Esophagus (tissue), 2 donors: ENCODE measurements at regions not wholly inside any gene's neighbourhood (a gene's known extent, or its start where the extent isn't known, plus 50 kb on each side); places are given as distances from the start of the nearest gene placed in this dataset.

Experiments
- H3K27ac ChIP-seq, 2 donors: one replicate each; pipeline ENCODE4 v1.5.1; 2013; ENCODE audit warnings: low read depth in 2 of 2, mild to moderate bottlenecking in 2 of 2, inconsistent platforms in 1 of 2, low read length in 1 of 2, moderate library complexity in 1 of 2
- H3K27me3 ChIP-seq, 2 donors: one replicate each; pipeline ENCODE4 v1.6.1; 2013; ENCODE audit warnings: low read length in 2 of 2, control low read depth in 1 of 2, mild to moderate bottlenecking in 1 of 2; ENCODE audit not compliant: insufficient read depth in 2 of 2, control insufficient read depth in 1 of 2
- H3K36me3 ChIP-seq, 2 donors: one replicate each; pipeline ENCODE4 v1.6.1; 2013; ENCODE audit warnings: low read length in 1 of 2; ENCODE audit not compliant: control insufficient read depth in 2 of 2, insufficient read depth in 2 of 2
- H3K4me1 ChIP-seq, 2 donors: one replicate each; pipeline ENCODE4 v1.6.1; 2013; ENCODE audit warnings: low read length in 1 of 2; ENCODE audit not compliant: control insufficient read depth in 2 of 2, insufficient read depth in 2 of 2
- H3K4me3 ChIP-seq, 2 donors: one replicate each; pipeline ENCODE4 v1.5.1; 2013; ENCODE audit warnings: low read length in 2 of 2, mild to moderate bottlenecking in 2 of 2, low read depth in 1 of 2, moderate library complexity in 1 of 2
- H3K9me3 ChIP-seq, 2 donors: one replicate each; pipeline ENCODE4 v1.6.1; 2013; ENCODE audit warnings: mild to moderate bottlenecking in 2 of 2, low read depth in 1 of 2, low read length in 1 of 2, moderate library complexity in 1 of 2; ENCODE audit not compliant: control insufficient read depth in 2 of 2, insufficient read depth in 1 of 2
- WGBS, 2 donors: extraction: QIAGEN DNeasy Blood & Tissue Kit; methylation state at CpG; one replicate each; pipeline ENCODE4 v1.1.7; 2013; 5-methylcytosine and 5-hydroxymethylcytosine counted together
- donor health status: healthy with polysubstance abuse.
- donor health status: Bipolar disorder and iron deficiency.

DNA sequence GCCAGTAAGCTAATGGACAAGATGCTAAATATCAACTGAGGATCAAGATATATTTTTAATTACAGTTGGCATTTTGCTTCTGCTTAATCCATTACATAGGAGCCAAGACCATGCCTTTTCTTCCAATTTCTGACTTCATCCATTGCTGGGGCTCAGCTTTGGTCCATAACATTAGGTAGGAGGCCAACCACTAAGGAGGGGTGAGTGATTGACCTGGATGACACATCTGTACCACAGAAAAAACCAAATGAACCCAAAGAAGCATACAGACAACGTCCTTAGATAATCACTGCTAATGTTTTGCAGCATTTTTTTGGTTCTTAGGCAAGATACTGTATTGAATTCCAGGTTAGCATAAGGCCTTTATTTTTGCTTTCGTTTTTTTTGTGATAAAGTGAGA is 353.2 kb upstream of the KCNH8 start:
- Histone ChIP-seq H3K27me3 (no peaks in the 10 kb centered on the region), H3K27ac (no peak overlapping the region), H3K36me3 (no peaks in the 10 kb centered on the region), H3K9me3 (no peaks in the 10 kb centered on the region), H3K4me3 (no peak overlapping the region), H3K4me1 (no peaks in the 10 kb centered on the region)
- WGBS, 2 donors: 32 to 41% methylated on average over 2 of the region's 2 CpGs

- no peaks in the 10 kb centered on the region for H3K9me3 ChIP-seq
- no peak overlapping the region for H3K4me3 ChIP-seq
- 79 to 85% methylated on average over 10 of the region's 10 CpGs for WGBS, 2 donors
- no peaks in the 10 kb centered on the region for H3K27me3 ChIP-seq
- no peaks in the 10 kb centered on the region for H3K36me3 ChIP-seq
- no peaks in the 10 kb centered on the region for H3K4me1 ChIP-seq
- no peak overlapping the region for H3K27ac ChIP-seq
These were observed 356.6 kb upstream of the KCNH8 start for GRCh38 chr3:18791752-18792151.

- Histone ChIP-seq H3K4me3 (no peak overlapping the region), H3K36me3 (no peaks in the 10 kb centered on the region), H3K27ac (no peak overlapping the region)
These were observed 357.1 kb upstream of the KCNH8 start for GRCh38 chr3:18791182-18791581.

GRCh38 chr3:18790384-18790783 is 357.9 kb upstream of the KCNH8 start:
- H3K4me3 ChIP-seq: no peak overlapping the region
- H3K4me1 ChIP-seq: no peaks in the 10 kb centered on the region
- H3K27me3 ChIP-seq: no peaks in the 10 kb centered on the region
- no peak overlapping the region for H3K27ac ChIP-seq
- 66 to 71% methylated on average over 2 of the region's 2 CpGs for WGBS, 2 donors
- H3K9me3 ChIP-seq: no peaks in the 10 kb centered on the region
- no peaks in the 10 kb centered on the region for H3K36me3 ChIP-seq

More at GRCh38 chr3:18791182-18791581, 357.1 kb upstream of the KCNH8 start:
- Histone ChIP-seq H3K27me3 (no peaks in the 10 kb centered on the region), H3K4me1 (no peaks in the 10 kb centered on the region), H3K9me3 (no peaks in the 10 kb centered on the region)
- 55 to 67% methylated on average over 8 of the region's 8 CpGs for WGBS, 2 donors

DNA sequence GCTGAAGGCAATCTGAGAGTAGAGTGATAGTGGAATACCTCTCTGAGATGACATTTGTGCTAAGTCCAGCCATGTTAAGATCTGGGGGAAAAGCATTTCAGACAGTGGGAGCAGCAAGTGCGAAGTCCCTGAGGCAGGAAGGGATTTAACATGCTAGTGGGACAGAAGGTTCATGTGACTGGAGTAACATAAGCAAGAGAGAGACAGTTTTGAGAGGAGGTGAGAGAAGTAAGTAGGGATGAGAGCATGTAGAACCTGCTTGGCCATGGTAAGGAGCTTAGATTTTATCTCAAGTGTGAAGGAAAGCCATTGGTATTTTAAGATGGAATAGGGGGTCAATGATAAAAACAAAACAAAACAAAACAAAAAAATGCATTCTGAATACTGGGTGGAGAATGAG is 358.6 kb upstream of the KCNH8 start:
- 95 to 97% methylated on average over 1 of the region's 1 CpG for WGBS, 2 donors
- Histone ChIP-seq H3K9me3 (no peaks in the 10 kb centered on the region), H3K4me1 (no peaks in the 10 kb centered on the region)

GRCh38 chr3:18787441-18787840 is 360.9 kb upstream of the KCNH8 start:
- no peaks in the 10 kb centered on the region for H3K36me3 ChIP-seq
- no peak overlapping the region for H3K27ac ChIP-seq
- H3K4me1 ChIP-seq: no peaks in the 10 kb centered on the region
- H3K9me3 ChIP-seq: no peaks in the 10 kb centered on the region
- no peaks in the 10 kb centered on the region for H3K27me3 ChIP-seq
- H3K4me3 ChIP-seq: no peak overlapping the region
- 89 to 95% methylated on average over 2 of the region's 2 CpGs for WGBS, 2 donors

More for the DNA sequence above, 358.6 kb upstream of the KCNH8 start:
- Histone ChIP-seq H3K27ac (no peak overlapping the region), H3K27me3 (no peaks in the 10 kb centered on the region), H3K36me3 (no peaks in the 10 kb centered on the region), H3K4me3 (no peak overlapping the region)

- H3K4me1 ChIP-seq: no peaks in the 10 kb centered on the region
- no peaks in the 10 kb centered on the region for H3K36me3 ChIP-seq
- no peaks in the 10 kb centered on the region for H3K27me3 ChIP-seq
- H3K9me3 ChIP-seq: no peaks in the 10 kb centered on the region
- no peak overlapping the region for H3K27ac ChIP-seq
- WGBS, 2 donors: 80 to 84% methylated on average over 1 of the region's 1 CpG
- no peak overlapping the region for H3K4me3 ChIP-seq
These were observed 361.5 kb upstream of the KCNH8 start for GRCh38 chr3:18786650-18787323.

- Histone ChIP-seq H3K27ac (no peak overlapping the region), H3K36me3 (no peaks in the 10 kb centered on the region), H3K4me3 (no peak overlapping the region), H3K9me3 (no peaks in the 10 kb centered on the region), H3K27me3 (no peaks in the 10 kb centered on the region), H3K4me1 (no peaks in the 10 kb centered on the region)
- 69 to 90% methylated on average over 2 of the region's 2 CpGs for WGBS, 2 donors
These were observed 357.1 kb upstream of the SATB1 start for GRCh38 chr3:18782191-18782590.

GRCh38 chr3:18780959-18781358 is 355.8 kb upstream of the SATB1 start:
- no peaks in the 10 kb centered on the region for H3K9me3 ChIP-seq
- WGBS, 2 donors: 67 to 76% methylated on average over 3 of the region's 3 CpGs
- H3K27me3 ChIP-seq: no peaks in the 10 kb centered on the region
- H3K36me3 ChIP-seq: no peaks in the 10 kb centered on the region
- H3K27ac ChIP-seq: no peak overlapping the region
- no peak overlapping the region for H3K4me3 ChIP-seq
- H3K4me1 ChIP-seq: no peaks in the 10 kb centered on the region

GRCh38 chr3:18779704-18780103 is 354.6 kb upstream of the SATB1 start:
- H3K4me1 ChIP-seq: no peaks in the 10 kb centered on the region
- no peak overlapping the region for H3K4me3 ChIP-seq
- 71 to 79% methylated on average over 2 of the region's 2 CpGs for WGBS, 2 donors

More at GRCh38 chr3:18779704-18780103, 354.6 kb upstream of the SATB1 start:
- Histone ChIP-seq H3K9me3 (no peaks in the 10 kb centered on the region), H3K36me3 (no peaks in the 10 kb centered on the region), H3K27ac (no peak overlapping the region), H3K27me3 (no peaks in the 10 kb centered on the region)
